GM23338 (cell line): ENCODE measurements at regions not wholly inside any gene's neighbourhood (a gene's known extent, or its start where the extent isn't known, plus 50 kb on each side); places are given as distances from the start of the nearest gene placed in this dataset.
"Not testable (repeated sequence)": the region's sequence is repeated elsewhere in the genome, so short reads cannot be mapped to it uniquely, and the experiment has no call there.

Experiments used
- ATAC-seq: fragments of 200-7000 bp; cut with Tn5 transposase; 3 replicates; pipeline ENCODE4 v1.9.1; 2020
- DNase-seq: peaks from one replicate; pipeline ENCODE4 v3.0.0-alpha.2; 2015; ENCODE audit warnings: low spot score
- H2AFZ ChIP-seq: fragments of 200-600 bp; sonication (generic); 2 replicates; pipeline ENCODE4 v1.8.0; 2016; ENCODE audit warnings: antibody characterized with exemption, mild to moderate bottlenecking, moderate library complexity
- H3F3A ChIP-seq: fragments of 200-600 bp; sonication (generic); replicated peaks from 2 replicates; pipeline ENCODE4 v1.8.0; 2017; ENCODE audit warnings: antibody characterized with exemption, mixed run types, low read depth
- H3K27ac ChIP-seq: fragments of 200-600 bp; sonication (generic); 2 replicates; pipeline ENCODE4 v1.6.1; 2016; ENCODE audit warnings: low read depth
- H3K27me3 ChIP-seq: fragments of 200-600 bp; sonication (generic); 2 replicates; pipeline ENCODE4 v1.8.0; 2016; ENCODE audit warnings: mild to moderate bottlenecking, mixed run types, moderate library complexity; ENCODE audit not compliant: insufficient read depth
- H3K36me3 ChIP-seq: fragments of 200-600 bp; sonication (generic); 2 replicates; pipeline ENCODE4 v1.8.0; 2016; ENCODE audit warnings: mild to moderate bottlenecking; ENCODE audit not compliant: insufficient read depth
- H3K4me1 ChIP-seq: fragments of 200-600 bp; sonication (generic); 2 replicates; pipeline ENCODE4 v1.8.0; 2016; ENCODE audit warnings: mild to moderate bottlenecking, moderate library complexity; ENCODE audit not compliant: insufficient read depth
- H3K4me2 ChIP-seq: fragments of 200-600 bp; sonication (generic); 2 replicates; pipeline ENCODE4 v1.7.1; 2017; ENCODE audit warnings: mixed run types
- H3K4me3 ChIP-seq: fragments of 200-600 bp; sonication (generic); 2 replicates; pipeline ENCODE4 v1.6.1; 2016; ENCODE audit warnings: mixed run types
- H3K79me2 ChIP-seq: fragments of 200-600 bp; sonication (generic); replicated peaks from 2 replicates; pipeline ENCODE4 v1.8.0; 2017; ENCODE audit warnings: mild to moderate bottlenecking; ENCODE audit not compliant: insufficient read depth
- H3K9me2 ChIP-seq: fragments of 200-600 bp; sonication (generic); 2 replicates; pipeline ENCODE4 v1.8.0; 2017; ENCODE audit not compliant: insufficient read depth
- H4K20me1 ChIP-seq: fragments of 200-600 bp; sonication (generic); replicated peaks from 2 replicates; pipeline ENCODE4 v1.8.0; 2017; ENCODE audit warnings: mild to moderate bottlenecking; ENCODE audit not compliant: insufficient read depth
- H3K27ac Mint-ChIP-seq: 2 replicates; pipeline ENCODE4 v1.8.0; 2020; ENCODE audit warnings: inconsistent platforms, mild to moderate bottlenecking, moderate library complexity, mixed read lengths
- H3K27me3 Mint-ChIP-seq: 3 replicates; pipeline ENCODE4 v1.8.0; 2022; ENCODE audit warnings: low read depth, mild to moderate bottlenecking, moderate library complexity, mixed read lengths, inconsistent platforms; ENCODE audit not compliant: insufficient read depth, poor library complexity
- H3K36me3 Mint-ChIP-seq: 3 replicates; pipeline ENCODE4 v1.8.0; 2021; ENCODE audit warnings: low read depth, mild to moderate bottlenecking, inconsistent platforms, moderate library complexity, mixed read lengths
- H3K4me1 Mint-ChIP-seq: 3 replicates; pipeline ENCODE4 v1.8.0; 2020; ENCODE audit warnings: mild to moderate bottlenecking, inconsistent platforms, mixed read lengths
- H3K4me3 Mint-ChIP-seq: 3 replicates; pipeline ENCODE4 v1.8.0; 2021; ENCODE audit warnings: moderate library complexity, mild to moderate bottlenecking, inconsistent platforms, mixed read lengths
- H3K9me3 Mint-ChIP-seq: 3 replicates; pipeline ENCODE4 v1.8.0; 2020; ENCODE audit warnings: moderate library complexity, mild to moderate bottlenecking, inconsistent platforms, mixed read lengths
- POLR2AphosphoS5 ChIP-seq: IDR thresholded peaks from 2 replicates; pipeline ENCODE4 v1.6.1; 2016; ENCODE audit warnings: antibody characterized with exemption, low read depth
- ZNF114 ChIP-seq: fragments of 250-450 bp; sonication (Bioruptor Pico); IDR thresholded peaks from 2 replicates; pipeline ENCODE4 v1.5.0; 2020; ENCODE audit warnings: mild to moderate bottlenecking, moderate library complexity
- TF ChIP-seq, protein P1 (sequence below), 2 experiments: fragments of 200-600 bp in 1 of 2; sonication (generic) in 1 of 2; conservative IDR thresholded peaks; 2 replicates each; pipeline versions ENCODE4 v1.5.1 to v1.6.1; 2016 to 2017; ENCODE audit warnings: antibody characterized with exemption in 2 of 2, low read depth in 2 of 2, mild to moderate bottlenecking in 2 of 2, moderate library complexity in 1 of 2
- TF ChIP-seq, protein P2 (sequence below): IDR thresholded peaks from one replicate; pipeline ENCODE4 v1.6.1; 2018; ENCODE audit warnings: antibody characterized with exemption; ENCODE audit not compliant: unreplicated experiment

DNA sequence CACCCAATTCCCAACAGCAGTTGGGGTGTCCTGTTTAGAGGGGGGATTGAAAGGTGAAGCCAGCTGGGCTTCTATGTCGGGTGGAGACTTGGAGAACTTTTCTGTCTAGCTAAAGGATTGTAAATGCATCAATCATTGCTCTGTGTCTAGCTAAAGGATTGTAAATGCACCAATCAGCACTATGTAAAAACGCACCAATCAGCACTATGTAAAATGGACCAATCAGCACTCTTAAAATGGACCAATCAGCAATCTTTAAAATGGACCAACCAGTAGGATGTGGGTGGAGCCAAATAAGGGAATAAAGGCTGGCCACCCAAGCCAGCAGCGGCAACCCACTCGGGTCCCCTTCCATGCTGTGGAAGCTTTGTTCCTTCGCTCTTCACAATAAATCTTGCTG lies 1518.6 kb upstream of the RAG2 start:
- H3K27ac Mint-ChIP-seq, ATAC-seq, H3K27me3 ChIP-seq, H3F3A ChIP-seq, H3K79me2 ChIP-seq, H3K4me3 ChIP-seq, H3K4me1 ChIP-seq, H2AFZ ChIP-seq, H3K27me3 Mint-ChIP-seq, DNase-seq, H3K4me3 Mint-ChIP-seq, H3K36me3 ChIP-seq, H3K4me2 ChIP-seq, H3K27ac ChIP-seq, H4K20me1 ChIP-seq, H3K4me1 Mint-ChIP-seq, H3K9me2 ChIP-seq: not testable (repeated sequence)
- Mint-ChIP-seq H3K36me3 (peaks cover 47% of the 10 kb centered on the region), H3K9me3 (peaks cover 49% of the 10 kb centered on the region)

DNA sequence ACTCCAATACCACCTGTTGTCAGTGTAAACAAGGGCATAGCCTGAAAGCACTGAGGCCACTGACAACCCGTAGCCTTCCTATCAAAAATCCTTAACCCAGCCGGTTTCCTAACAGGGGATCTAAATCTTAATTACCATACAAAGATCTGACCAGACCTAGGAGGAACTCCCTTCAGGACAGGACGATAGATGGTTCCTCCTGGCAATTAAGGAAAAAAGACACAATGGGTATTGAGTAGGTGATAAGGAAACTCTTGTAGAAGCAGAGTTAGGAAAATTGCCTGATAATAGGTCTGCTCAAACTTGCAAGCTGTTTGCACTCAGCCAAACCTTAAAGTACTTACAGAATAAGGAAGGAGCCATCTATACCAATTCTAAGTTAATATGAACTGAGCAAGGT lies 1517.3 kb upstream of the RAG2 start:
- H3K4me2 ChIP-seq, H3K27ac ChIP-seq, H3K27ac Mint-ChIP-seq, H3K4me3 ChIP-seq, H3F3A ChIP-seq, H4K20me1 ChIP-seq, H3K79me2 ChIP-seq, H3K4me3 Mint-ChIP-seq, ATAC-seq, H3K9me2 ChIP-seq, H2AFZ ChIP-seq, H3K27me3 Mint-ChIP-seq, H3K4me1 ChIP-seq, H3K36me3 ChIP-seq, H3K4me1 Mint-ChIP-seq, H3K27me3 ChIP-seq, DNase-seq: not testable (repeated sequence)
- Mint-ChIP-seq H3K36me3 (peaks cover 57% of the 10 kb centered on the region), H3K9me3 (peaks cover 60% of the 10 kb centered on the region)

DNA sequence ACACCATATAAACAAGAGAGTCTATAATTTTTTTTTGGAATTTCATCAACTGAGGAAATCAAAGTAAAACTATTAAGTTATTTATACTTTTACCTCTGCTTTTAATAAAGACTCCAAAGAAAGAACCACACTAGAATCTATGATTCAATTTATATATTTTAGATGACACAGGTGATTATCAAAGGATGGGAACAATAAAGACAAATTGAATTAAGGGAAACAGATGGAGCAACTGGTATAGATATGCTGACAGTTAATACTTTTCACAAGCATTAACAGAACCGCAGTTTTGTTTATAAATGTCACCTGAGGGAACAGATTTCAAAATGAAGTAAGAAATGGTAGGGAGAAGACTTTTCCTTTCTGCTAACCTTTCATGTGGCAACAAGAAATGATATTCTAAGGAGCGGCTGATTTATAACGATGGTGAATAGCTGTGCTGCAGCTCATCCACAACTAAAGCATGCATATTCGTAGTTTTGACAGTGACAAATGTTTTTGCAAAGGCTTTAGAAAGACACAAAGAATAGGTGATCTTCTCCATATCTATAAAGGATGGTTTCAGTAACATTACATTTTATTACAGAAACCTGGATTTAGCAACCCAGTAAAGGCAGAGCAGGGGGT lies 1502.9 kb upstream of the RAG2 start:
- peaks cover 7% of the 10 kb centered on the region for H3K9me3 Mint-ChIP-seq
- H3K36me3 ChIP-seq: no peaks in the 10 kb centered on the region
- no peak overlapping the region for H2AFZ ChIP-seq
- no peak overlapping the region for H3K4me3 ChIP-seq
- 0 out of 2 replicates have a peak, but pooled peaks cover 3% of the 10 kb centered on the region for H3K9me2 ChIP-seq
- TF ChIP-seq, protein P1, sequence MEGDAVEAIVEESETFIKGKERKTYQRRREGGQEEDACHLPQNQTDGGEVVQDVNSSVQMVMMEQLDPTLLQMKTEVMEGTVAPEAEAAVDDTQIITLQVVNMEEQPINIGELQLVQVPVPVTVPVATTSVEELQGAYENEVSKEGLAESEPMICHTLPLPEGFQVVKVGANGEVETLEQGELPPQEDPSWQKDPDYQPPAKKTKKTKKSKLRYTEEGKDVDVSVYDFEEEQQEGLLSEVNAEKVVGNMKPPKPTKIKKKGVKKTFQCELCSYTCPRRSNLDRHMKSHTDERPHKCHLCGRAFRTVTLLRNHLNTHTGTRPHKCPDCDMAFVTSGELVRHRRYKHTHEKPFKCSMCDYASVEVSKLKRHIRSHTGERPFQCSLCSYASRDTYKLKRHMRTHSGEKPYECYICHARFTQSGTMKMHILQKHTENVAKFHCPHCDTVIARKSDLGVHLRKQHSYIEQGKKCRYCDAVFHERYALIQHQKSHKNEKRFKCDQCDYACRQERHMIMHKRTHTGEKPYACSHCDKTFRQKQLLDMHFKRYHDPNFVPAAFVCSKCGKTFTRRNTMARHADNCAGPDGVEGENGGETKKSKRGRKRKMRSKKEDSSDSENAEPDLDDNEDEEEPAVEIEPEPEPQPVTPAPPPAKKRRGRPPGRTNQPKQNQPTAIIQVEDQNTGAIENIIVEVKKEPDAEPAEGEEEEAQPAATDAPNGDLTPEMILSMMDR (conservative IDR thresholded peaks at IDR 0.05; ENCODE audit: low read depth in 2 of 2): no peak
- TF ChIP-seq POLR2AphosphoS5: no peak
- no peak for TF ChIP-seq ZNF114
- TF ChIP-seq, protein P2, sequence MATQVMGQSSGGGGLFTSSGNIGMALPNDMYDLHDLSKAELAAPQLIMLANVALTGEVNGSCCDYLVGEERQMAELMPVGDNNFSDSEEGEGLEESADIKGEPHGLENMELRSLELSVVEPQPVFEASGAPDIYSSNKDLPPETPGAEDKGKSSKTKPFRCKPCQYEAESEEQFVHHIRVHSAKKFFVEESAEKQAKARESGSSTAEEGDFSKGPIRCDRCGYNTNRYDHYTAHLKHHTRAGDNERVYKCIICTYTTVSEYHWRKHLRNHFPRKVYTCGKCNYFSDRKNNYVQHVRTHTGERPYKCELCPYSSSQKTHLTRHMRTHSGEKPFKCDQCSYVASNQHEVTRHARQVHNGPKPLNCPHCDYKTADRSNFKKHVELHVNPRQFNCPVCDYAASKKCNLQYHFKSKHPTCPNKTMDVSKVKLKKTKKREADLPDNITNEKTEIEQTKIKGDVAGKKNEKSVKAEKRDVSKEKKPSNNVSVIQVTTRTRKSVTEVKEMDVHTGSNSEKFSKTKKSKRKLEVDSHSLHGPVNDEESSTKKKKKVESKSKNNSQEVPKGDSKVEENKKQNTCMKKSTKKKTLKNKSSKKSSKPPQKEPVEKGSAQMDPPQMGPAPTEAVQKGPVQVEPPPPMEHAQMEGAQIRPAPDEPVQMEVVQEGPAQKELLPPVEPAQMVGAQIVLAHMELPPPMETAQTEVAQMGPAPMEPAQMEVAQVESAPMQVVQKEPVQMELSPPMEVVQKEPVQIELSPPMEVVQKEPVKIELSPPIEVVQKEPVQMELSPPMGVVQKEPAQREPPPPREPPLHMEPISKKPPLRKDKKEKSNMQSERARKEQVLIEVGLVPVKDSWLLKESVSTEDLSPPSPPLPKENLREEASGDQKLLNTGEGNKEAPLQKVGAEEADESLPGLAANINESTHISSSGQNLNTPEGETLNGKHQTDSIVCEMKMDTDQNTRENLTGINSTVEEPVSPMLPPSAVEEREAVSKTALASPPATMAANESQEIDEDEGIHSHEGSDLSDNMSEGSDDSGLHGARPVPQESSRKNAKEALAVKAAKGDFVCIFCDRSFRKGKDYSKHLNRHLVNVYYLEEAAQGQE: no peak
- no peaks in the 10 kb centered on the region for H3K4me1 ChIP-seq
- DNase-seq (no peak), ATAC-seq (no peak)
- H3K4me2 ChIP-seq: no peak overlapping the region
- no peak overlapping the region for H3K27ac ChIP-seq
- no peaks in the 10 kb centered on the region for H4K20me1 ChIP-seq
- H3K79me2 ChIP-seq: no peaks in the 10 kb centered on the region
- H3K4me3 Mint-ChIP-seq: no peak overlapping the region
- no peaks in the 10 kb centered on the region for H3K27me3 Mint-ChIP-seq
- H3F3A ChIP-seq: no peaks in the 10 kb centered on the region
- H3K27me3 ChIP-seq: no peaks in the 10 kb centered on the region
- no peak overlapping the region for H3K27ac Mint-ChIP-seq
- H3K4me1 Mint-ChIP-seq: peaks cover 12% of the 10 kb centered on the region; the same call in 2 of the 3 replicates
- H3K36me3 Mint-ChIP-seq: peaks cover 14% of the 10 kb centered on the region; the same call in 2 of the 3 replicates
